ENCODE measurements at regions not wholly inside any gene's neighbourhood (a gene's known extent, or its start where the extent isn't known, plus 50 kb on each side); places are given as distances from the start of the nearest gene placed in this dataset.
"Not testable (repeated sequence)": the region's sequence is repeated elsewhere in the genome, so short reads cannot be mapped to it uniquely, and the experiment has no call there.

DNA sequence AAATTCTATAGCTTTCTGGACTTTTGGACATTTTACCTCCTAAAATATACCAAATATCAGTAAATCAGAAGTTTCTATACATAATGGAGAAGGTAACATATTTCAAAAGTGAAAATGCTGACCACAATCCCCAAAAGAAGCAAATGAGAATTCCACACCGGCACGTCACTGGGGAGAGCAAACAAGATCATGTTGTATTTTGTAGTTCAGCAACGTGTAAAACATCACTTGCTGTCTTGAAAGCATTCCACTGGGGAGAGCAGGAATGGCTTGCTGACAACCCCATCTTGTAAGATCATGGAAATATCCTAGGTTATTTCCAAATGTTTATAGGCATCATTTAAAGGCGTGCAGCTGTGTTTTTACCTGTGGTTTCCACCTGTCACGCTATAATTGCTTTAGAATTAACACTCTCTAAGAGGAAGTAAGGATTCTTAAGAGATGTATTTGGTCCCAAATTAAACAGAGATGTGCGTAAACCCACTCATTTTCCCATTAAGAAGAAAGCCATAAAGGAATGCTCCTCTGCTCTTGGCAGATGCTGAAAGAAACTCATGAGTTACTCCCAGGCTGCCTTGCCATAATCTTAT lies 397.1 kb upstream of the POT1 start:
- DNase-seq: no peak
- Histone ChIP-seq H3K4me1 (no peaks in the 10 kb centered on the region), H3K27me3 (ENCODE audit: low read depth) (no peaks in the 10 kb centered on the region), H3K36me3 (no peaks in the 10 kb centered on the region), H3K4me3 (no peak overlapping the region), H3K9me3 (replicated peaks) (peaks cover 20% of the 10 kb centered on the region), H3K27ac (replicated peaks) (no peak overlapping the region)
- TF ChIP-seq, protein P1, sequence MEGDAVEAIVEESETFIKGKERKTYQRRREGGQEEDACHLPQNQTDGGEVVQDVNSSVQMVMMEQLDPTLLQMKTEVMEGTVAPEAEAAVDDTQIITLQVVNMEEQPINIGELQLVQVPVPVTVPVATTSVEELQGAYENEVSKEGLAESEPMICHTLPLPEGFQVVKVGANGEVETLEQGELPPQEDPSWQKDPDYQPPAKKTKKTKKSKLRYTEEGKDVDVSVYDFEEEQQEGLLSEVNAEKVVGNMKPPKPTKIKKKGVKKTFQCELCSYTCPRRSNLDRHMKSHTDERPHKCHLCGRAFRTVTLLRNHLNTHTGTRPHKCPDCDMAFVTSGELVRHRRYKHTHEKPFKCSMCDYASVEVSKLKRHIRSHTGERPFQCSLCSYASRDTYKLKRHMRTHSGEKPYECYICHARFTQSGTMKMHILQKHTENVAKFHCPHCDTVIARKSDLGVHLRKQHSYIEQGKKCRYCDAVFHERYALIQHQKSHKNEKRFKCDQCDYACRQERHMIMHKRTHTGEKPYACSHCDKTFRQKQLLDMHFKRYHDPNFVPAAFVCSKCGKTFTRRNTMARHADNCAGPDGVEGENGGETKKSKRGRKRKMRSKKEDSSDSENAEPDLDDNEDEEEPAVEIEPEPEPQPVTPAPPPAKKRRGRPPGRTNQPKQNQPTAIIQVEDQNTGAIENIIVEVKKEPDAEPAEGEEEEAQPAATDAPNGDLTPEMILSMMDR (IDR thresholded peaks at IDR 0.05; ENCODE audit: borderline replicate concordance): no peak
- intact Hi-C loops (cut with micrococcal nuclease): no loop called here

DNA sequence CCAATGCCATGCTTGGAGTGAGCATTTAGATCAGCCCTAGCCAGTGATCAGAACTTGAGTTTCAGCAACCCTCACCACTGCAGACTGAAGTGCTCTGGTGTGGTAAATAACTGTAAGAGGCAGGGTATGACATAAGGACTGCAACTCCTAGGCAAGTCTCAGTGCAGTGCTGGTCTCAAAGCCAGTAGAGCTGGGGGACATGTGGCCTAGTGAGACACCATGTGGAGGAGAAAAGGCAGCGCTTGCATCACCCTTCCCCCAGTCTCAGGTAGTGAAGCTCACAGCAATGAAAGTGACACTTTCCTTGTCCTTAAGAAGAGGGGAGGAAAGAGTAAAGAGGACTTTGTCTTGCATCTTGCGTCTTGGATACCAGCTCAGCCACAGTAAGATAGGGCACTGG lies 386.8 kb upstream of the POT1 start:
- peaks cover 5% of the 10 kb centered on the region for H3K9me3 ChIP-seq (replicated peaks)
- TF ChIP-seq, protein P1 (IDR thresholded peaks at IDR 0.05; ENCODE audit: borderline replicate concordance): no peak
- no peak for DNase-seq
- no peaks in the 10 kb centered on the region for H3K4me1 ChIP-seq
- H3K27ac ChIP-seq (replicated peaks): no peak overlapping the region
- intact Hi-C loops (cut with micrococcal nuclease): no loop called here
- H3K36me3 ChIP-seq: no peaks in the 10 kb centered on the region
- no peak overlapping the region for H3K4me3 ChIP-seq
- no peaks in the 10 kb centered on the region for H3K27me3 ChIP-seq (ENCODE audit: low read depth)

DNA sequence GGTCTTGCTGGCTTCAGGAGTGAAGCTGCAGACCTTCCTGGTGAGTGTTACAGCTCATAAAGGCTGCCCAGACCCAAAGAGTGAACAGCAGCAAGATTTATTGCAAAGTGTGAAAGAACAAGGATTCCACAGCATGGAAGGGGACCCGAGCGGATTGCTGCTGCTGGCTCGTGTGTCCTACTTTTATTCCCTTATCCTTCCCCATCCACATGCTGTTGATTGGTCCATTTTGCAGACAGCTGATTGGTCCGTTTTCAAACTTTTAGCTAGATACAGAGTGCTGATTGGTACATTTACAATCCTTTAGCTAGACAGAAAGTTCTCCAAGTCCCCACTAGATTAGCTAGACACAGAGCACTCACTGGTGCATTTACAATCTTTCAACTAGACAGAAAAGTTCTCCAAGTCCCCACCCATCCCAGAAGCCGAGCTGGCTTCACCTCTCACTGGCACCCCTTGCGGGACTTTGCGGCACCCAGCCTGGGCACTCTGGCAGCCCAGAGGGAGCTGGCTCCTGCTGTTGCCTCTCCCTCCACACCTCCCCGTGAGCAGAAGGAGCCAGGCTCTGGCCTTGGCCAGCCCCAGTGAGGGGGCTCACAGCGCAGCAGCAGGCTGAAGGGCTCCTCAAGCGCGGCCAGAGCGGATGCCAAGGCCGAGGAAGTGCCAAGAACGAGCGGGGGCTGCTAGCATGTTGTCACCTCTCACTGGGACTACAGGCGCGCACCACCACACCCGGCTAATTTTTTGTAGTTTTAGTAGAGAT lies 369.6 kb upstream of the POT1 start:
- Histone ChIP-seq H3K27ac (replicated peaks) (no peak overlapping the region), H3K4me3 (no peak overlapping the region), H3K9me3 (replicated peaks) (no peaks in the 10 kb centered on the region), H3K27me3 (ENCODE audit: low read depth) (no peaks in the 10 kb centered on the region), H3K36me3 (no peaks in the 10 kb centered on the region), H3K4me1 (no peaks in the 10 kb centered on the region)
- no peak for DNase-seq
- TF ChIP-seq, protein P1 (IDR thresholded peaks at IDR 0.05; ENCODE audit: borderline replicate concordance): no peak
- intact Hi-C loops (cut with micrococcal nuclease): no loop called here

DNA sequence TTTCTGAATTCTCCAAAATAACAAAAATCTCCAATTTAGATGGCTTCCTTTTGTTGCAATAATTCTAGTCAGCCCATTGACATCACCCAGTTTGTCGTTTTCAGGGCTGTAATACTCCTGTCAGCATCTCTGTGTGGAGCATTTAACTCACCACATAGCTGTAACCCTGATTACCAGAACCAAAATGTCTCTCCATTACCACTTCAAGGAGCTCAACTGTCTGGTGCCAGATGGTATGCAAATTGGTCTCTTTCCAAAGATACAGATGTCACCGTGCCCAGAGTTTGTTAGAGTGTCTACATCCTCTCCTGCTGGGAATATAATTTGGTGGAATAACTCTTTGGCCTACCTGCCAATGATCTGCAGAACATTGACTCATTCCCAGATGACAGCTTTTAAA lies 350.3 kb upstream of the POT1 start:
- no peaks in the 10 kb centered on the region for H3K27me3 ChIP-seq (ENCODE audit: low read depth)
- no peaks in the 10 kb centered on the region for H3K36me3 ChIP-seq
- intact Hi-C loops (cut with micrococcal nuclease): no loop called here
- H3K27ac ChIP-seq (replicated peaks): no peak overlapping the region
- H3K9me3 ChIP-seq (replicated peaks): peaks cover under 1% of the 10 kb centered on the region
- H3K4me1 ChIP-seq: no peaks in the 10 kb centered on the region
- TF ChIP-seq, protein P1 (IDR thresholded peaks at IDR 0.05; ENCODE audit: borderline replicate concordance): no peak
- DNase-seq: no peak
- no peak overlapping the region for H3K4me3 ChIP-seq

DNA sequence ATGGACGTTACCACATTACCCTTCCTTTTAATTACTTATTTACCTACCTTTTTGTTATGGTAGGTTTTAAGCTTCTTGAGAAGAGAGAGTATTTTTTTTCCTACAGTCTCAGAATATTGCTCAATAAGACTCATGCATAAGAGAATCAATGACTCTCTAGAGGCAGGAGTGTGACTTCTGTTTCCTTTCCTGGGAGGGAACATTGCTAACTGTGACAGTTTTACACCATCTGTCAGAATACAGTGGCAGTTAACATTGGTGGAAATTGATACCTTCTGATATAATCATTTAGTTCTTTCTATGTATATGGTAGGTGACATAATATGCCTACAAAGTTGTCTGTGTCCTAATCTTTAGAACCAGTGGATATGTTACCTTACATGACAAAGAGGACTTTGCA lies 348.7 kb upstream of the POT1 start:
- TF ChIP-seq, protein P1 (IDR thresholded peaks at IDR 0.05; ENCODE audit: borderline replicate concordance): no peak
- DNase-seq: no peak

DNA sequence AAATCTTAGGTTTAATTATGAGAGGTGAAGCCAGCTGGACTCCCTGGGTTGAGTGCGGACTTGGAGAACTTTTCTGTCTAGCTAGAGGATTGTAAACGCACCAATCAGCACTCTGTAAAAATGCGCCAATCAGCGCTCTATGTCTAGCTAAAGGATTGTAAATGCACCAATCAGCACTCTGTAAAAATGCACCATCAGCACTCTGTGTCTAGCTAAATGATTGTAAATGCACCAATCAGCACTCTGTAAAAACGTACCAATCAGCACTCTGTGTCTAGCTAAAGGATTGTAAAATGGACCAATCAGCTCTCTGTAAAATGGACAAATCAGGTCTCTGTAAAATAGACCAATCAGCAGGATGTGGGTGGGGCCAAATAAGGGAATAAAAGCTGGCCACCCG lies 345.1 kb upstream of the POT1 start:
- H3K27ac ChIP-seq (replicated peaks); H3K9me3 ChIP-seq (replicated peaks); H3K27me3 ChIP-seq (ENCODE audit: low read depth); intact Hi-C loops (cut with micrococcal nuclease); H3K4me1 ChIP-seq; DNase-seq; H3K4me3 ChIP-seq; H3K36me3 ChIP-seq: not testable (repeated sequence)

More for the DNA sequence above, 348.7 kb upstream of the POT1 start:
- Histone ChIP-seq H3K27ac (replicated peaks) (no peak overlapping the region), H3K4me1 (no peaks in the 10 kb centered on the region), H3K4me3 (no peak overlapping the region), H3K36me3 (no peaks in the 10 kb centered on the region), H3K9me3 (replicated peaks) (peaks cover 5% of the 10 kb centered on the region), H3K27me3 (ENCODE audit: low read depth) (no peaks in the 10 kb centered on the region)
- intact Hi-C loops (cut with micrococcal nuclease): no loop called here

DNA sequence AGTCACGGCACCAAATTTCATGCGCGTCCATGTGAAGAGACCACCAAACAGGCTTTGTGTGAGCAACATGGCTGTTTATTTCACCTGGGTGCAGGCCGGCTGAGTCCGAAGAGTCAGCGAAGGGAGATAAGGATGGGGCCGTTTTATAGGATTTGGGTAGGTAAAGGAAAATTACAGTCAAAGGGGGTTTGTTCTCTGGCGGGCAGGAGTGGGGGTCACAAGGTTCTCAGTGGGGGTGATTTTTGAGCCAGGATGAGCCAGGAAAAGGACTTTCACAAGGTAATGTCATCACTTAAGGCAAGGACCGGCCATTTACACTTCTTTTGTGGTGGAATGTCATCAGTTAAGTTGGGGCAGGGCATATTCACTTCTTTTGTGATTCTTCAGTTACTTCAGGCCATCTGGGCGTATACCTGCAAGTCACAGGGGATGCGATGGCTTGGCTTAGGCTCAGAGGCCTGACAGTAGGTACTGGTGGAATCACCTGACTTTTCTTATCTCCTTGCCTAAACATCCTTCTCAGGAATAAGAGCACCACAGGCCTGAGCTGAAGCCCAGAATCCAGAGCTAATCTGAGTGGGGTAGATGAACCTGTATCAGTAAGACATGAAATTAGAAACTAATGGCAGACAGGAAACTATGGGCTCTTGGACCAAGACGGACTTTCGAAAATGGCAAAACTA lies 334.7 kb upstream of the POT1 start:
- H3K27ac ChIP-seq (replicated peaks); H3K4me1 ChIP-seq; H3K9me3 ChIP-seq (replicated peaks); DNase-seq; H3K4me3 ChIP-seq; H3K27me3 ChIP-seq (ENCODE audit: low read depth); intact Hi-C loops (cut with micrococcal nuclease); H3K36me3 ChIP-seq: not testable (repeated sequence)

DNA sequence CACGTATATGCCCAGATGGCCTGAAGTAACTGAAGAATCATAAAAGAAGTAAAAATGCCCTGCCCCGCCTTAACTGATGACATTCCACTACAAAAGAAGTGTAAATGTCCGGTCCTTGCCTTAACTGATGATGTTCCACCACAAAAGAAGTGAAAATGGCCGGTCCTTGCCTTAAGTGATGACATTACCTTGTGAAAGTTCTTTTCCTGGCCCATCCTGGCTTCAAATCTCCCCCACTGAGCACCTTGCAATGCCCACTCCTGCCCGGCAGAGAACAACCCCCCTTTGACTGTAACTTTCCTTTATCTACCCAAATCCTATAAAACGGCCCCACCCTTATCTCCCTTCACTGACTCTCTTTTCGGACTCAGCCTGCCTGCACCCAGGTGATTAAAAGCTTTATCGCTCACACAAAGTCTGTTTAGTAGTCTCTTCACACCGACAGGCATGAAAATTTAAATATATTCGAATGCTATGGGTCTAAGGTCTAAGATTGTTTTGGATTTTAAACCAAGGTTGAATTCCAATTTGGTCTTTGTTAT lies 329.3 kb upstream of the POT1 start:
- H3K4me3 ChIP-seq; H3K36me3 ChIP-seq; intact Hi-C loops (cut with micrococcal nuclease); H3K27ac ChIP-seq (replicated peaks); DNase-seq; H3K9me3 ChIP-seq (replicated peaks); H3K27me3 ChIP-seq (ENCODE audit: low read depth); H3K4me1 ChIP-seq: not testable (repeated sequence)
